Right lobe of liver (tissue), 6 donors: ENCODE measurements at regions not wholly inside any gene's neighbourhood (a gene's known extent, or its start where the extent isn't known, plus 50 kb on each side); places are given as distances from the start of the nearest gene placed in this dataset.

Experiments used
- ATAC-seq, 4 donors: fragments of 200-7000 bp; cut with Tn5 transposase; one replicate each; pipeline ENCODE4 v1.9.1; 2020; ENCODE audit warnings: mild to moderate bottlenecking in 4 of 4, moderate library complexity in 4 of 4
- DNase-seq, 3 donors: peaks; one replicate each; pipeline ENCODE4 v3.0.0-alpha.2; 2020
- H3K27ac ChIP-seq, 3 donors: fragments of 200-600 bp; one replicate each; pipeline ENCODE4 v1.8.0; 2022
- H3K27me3 ChIP-seq, 2 donors: fragments of 200-600 bp; one replicate each; pipeline ENCODE4 v1.8.0; 2022
- H3K36me3 ChIP-seq, 4 donors: fragments of 200-600 bp; sonication (generic) in 1 of 4; one replicate each; pipeline versions ENCODE4 v1.5.1 to v1.8.0; 2017 to 2022; ENCODE audit warnings: control low read depth in 1 of 4
- H3K4me1 ChIP-seq, 4 donors: fragments of 200-600 bp; sonication (generic) in 1 of 4; one replicate each; pipeline versions ENCODE4 v1.5.1 to v1.8.0; 2017 to 2022; ENCODE audit warnings: control low read depth in 1 of 4
- H3K4me3 ChIP-seq, 3 donors: fragments of 200-600 bp; one replicate each; pipeline ENCODE4 v1.8.0; 2022
- H3K9me3 ChIP-seq, 4 donors: fragments of 200-600 bp; sonication (generic) in 1 of 4; one replicate each; pipeline versions ENCODE4 v1.5.1 to v1.8.0; 2017 to 2022; ENCODE audit warnings: control low read depth in 1 of 4
- POLR2A ChIP-seq: fragments of 450-650 bp; IDR thresholded peaks from one replicate; pipeline ENCODE4 v1.6.1; 2017; ENCODE audit warnings: antibody characterized with exemption, mild to moderate bottlenecking
- WGBS: methylation state at CpG from one replicate; pipeline ENCODE4 v1.1.6; 2018; ENCODE audit warnings: low coverage, low lambda C conversion rate; ENCODE audit not compliant: insufficient coverage; ENCODE audit errors: missing lambda C conversion rate; 5-methylcytosine and 5-hydroxymethylcytosine counted together
- intact Hi-C, 2 donors: fragments of 100-400 bp; cut with DNase I; formaldehyde crosslinking; loops; one replicate each; pipeline versions ENCODE4 v1.11.2 to v1.14.1; 2022
- TF ChIP-seq, protein P1 (sequence below), 4 donors: fragments of 200-600 bp in 3 of 4; fragments of 450-650 bp in 1 of 4; IDR thresholded peaks; one replicate each; pipeline versions ENCODE4 v1.5.1 to v1.8.0; 2016 to 2022; ENCODE audit warnings: antibody characterized with exemption in 4 of 4, mild to moderate bottlenecking in 2 of 4
- donor health status: DM: no; HTN: yes; CAD: no.
- donor health status: DM: no; HTN: no; CAD: no.
- donor health status: DM: no; HTN: no; CAD: no.
- donor health status: DM: no; HTN: yes; CAD: no.
- donor health status: DM: no; HTN: yes; CAD: no.

DNA sequence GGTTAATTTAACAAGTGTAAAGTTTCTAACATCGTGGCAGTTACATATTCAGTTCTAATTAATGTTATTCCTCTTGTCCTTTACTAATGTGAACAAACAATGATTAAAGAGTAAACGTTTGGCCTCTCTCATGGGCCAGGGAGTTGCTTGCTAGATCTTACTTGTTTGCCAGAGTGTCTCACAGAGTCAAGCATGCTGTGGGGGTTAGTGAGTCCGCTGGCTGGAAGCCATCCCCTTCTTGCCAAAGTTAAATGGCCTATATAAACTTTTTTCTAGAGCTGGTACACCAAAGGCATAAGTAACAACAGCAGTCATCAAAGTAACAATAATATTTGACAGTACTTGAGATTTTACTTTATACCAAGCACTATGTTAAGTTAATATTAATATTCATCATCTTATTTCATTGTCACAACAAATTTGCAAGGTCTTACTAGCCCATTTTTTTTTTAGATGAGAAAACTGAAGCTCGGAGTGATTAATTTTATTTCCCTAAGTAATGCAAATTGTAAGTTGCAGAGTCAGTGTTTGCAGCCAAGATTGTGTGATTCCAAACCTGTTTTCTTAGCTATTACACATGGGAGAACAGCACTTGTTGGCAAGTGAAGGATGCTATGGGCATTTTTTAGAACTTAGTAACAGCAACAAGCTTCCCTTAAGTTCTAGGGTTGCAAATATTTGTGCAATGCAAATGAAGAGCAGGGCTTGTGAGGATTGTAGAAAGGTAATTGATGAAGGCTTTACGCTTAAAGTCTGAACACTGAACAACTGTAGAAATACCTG, 224.5 kb downstream of the RFPL4B start:
- no peaks in the 10 kb centered on the region for H3K9me3 ChIP-seq
- no peaks in the 10 kb centered on the region for H3K36me3 ChIP-seq
- intact Hi-C loops = no loop called here
- no peak overlapping the region for H3K4me3 ChIP-seq
- no peak overlapping the region for H3K27ac ChIP-seq
- ATAC-seq (no peak), DNase-seq (no peak)
- 43% methylated on average over 5 of the region's 5 CpGs for WGBS
- no peaks in the 10 kb centered on the region for H3K4me1 ChIP-seq
- TF ChIP-seq POLR2A = no peak
- TF ChIP-seq, protein P1, sequence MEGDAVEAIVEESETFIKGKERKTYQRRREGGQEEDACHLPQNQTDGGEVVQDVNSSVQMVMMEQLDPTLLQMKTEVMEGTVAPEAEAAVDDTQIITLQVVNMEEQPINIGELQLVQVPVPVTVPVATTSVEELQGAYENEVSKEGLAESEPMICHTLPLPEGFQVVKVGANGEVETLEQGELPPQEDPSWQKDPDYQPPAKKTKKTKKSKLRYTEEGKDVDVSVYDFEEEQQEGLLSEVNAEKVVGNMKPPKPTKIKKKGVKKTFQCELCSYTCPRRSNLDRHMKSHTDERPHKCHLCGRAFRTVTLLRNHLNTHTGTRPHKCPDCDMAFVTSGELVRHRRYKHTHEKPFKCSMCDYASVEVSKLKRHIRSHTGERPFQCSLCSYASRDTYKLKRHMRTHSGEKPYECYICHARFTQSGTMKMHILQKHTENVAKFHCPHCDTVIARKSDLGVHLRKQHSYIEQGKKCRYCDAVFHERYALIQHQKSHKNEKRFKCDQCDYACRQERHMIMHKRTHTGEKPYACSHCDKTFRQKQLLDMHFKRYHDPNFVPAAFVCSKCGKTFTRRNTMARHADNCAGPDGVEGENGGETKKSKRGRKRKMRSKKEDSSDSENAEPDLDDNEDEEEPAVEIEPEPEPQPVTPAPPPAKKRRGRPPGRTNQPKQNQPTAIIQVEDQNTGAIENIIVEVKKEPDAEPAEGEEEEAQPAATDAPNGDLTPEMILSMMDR (IDR thresholded peaks at IDR 0.05) = no peak
- no peaks in the 10 kb centered on the region for H3K27me3 ChIP-seq

DNA sequence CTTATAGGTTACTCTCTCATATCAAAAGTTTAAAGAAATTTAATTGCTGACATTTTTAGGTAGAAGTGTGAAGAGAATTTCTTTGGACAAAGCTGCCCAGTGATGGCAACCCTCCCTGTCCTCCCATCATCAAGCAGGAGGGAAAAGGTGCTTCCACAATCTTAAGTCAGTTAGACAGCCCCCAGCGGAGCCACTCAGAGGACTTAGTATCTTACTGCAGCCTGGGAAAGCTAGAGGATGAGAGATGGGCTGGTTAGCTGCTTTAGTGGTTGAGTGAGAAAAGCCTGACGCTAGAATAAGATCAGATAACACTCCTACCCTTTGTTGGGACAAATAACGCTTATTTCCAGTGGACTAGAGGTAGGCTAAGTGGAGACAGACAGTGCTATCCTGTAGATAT, 227.1 kb downstream of the RFPL4B start:
- no peak for TF ChIP-seq POLR2A
- TF ChIP-seq, protein P1 (IDR thresholded peaks at IDR 0.05) = no peak
- intact Hi-C loops = no loop called here
- no peaks in the 10 kb centered on the region for H3K27me3 ChIP-seq
- H3K36me3 ChIP-seq = no peaks in the 10 kb centered on the region
- H3K9me3 ChIP-seq = no peaks in the 10 kb centered on the region
- H3K27ac ChIP-seq = no peak overlapping the region
- H3K4me1 ChIP-seq = no peaks in the 10 kb centered on the region
- 40% methylated on average over 3 of the region's 3 CpGs for WGBS
- no peak overlapping the region for H3K4me3 ChIP-seq
- DNase-seq (no peak), ATAC-seq (no peak)

DNA sequence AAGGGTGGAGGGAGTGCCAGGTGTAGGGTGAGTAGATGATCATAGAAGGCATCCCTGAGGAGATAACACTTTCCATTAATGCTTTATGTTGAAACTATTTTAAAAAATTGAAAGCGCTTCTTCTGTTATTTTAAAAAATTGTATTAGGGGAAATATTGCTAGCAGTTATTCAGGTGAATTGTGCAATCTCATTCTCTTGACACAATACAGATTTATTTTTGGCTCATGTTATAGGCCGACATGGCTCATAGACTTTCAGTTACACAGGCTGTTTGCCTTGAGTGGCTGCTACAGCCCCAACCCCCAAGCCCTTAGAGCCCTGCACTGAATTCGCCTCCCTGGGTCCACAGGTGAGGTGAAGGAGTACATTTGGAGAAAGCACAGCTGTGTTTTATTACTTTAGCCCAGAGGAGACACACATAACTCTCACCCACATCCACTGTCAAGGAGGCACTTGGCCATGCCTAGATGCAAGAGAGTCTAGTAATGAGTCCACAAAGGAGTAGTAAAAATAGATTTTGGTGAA, 228.2 kb downstream of the RFPL4B start:
- TF ChIP-seq, protein P1 (IDR thresholded peaks at IDR 0.05) = no peak
- TF ChIP-seq POLR2A = no peak
- ATAC-seq (no peak), DNase-seq (no peak)
- WGBS = 42% methylated on average over 2 of the region's 3 CpGs
- Histone ChIP-seq H3K9me3 (no peaks in the 10 kb centered on the region), H3K27ac (no peak overlapping the region), H3K36me3 (no peaks in the 10 kb centered on the region), H3K4me1 (no peaks in the 10 kb centered on the region), H3K27me3 (no peaks in the 10 kb centered on the region), H3K4me3 (no peak overlapping the region)
- intact Hi-C loops = no loop called here

DNA sequence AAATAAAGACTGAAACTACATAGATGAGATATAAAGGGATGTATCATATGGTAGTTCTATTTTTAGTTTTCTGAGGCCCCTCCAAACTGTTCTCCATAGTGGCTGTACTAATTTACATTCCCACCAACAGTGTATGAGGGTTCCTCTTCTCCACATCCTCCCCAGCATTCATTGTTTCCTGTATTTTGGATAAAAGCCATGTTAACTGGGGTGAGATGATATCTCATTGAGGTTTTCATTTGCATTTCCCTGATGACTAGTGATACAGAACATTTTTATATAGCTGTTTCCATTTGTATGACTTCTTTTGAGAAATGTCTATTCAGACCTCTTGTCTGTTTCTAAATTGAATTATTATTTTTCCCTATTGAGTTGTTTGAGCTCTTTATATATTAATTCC, 229.3 kb downstream of the RFPL4B start:
- Histone ChIP-seq H3K27me3 (no peaks in the 10 kb centered on the region), H3K4me3 (no peak overlapping the region), H3K27ac (no peak overlapping the region), H3K9me3 (no peaks in the 10 kb centered on the region), H3K4me1 (no peaks in the 10 kb centered on the region), H3K36me3 (no peaks in the 10 kb centered on the region)
- ATAC-seq (no peak), DNase-seq (no peak)
- intact Hi-C loops = no loop called here
- TF ChIP-seq POLR2A = no peak
- TF ChIP-seq, protein P1 (IDR thresholded peaks at IDR 0.05) = no peak
